Fibroblast of the conjunctiva (primary cell): ENCODE measurements at regions not wholly inside any gene's neighbourhood (a gene's known extent, or its start where the extent isn't known, plus 50 kb on each side); places are given as distances from the start of the nearest gene placed in this dataset.
"Not testable (repeated sequence)": the region's sequence is repeated elsewhere in the genome, so short reads cannot be mapped to it uniquely, and the experiment has no call there.

Source experiments
- DNase-seq: peaks from one replicate; pipeline ENCODE4 v3.0.0-alpha.2; 2010; ENCODE audit warnings: low read depth

DNA sequence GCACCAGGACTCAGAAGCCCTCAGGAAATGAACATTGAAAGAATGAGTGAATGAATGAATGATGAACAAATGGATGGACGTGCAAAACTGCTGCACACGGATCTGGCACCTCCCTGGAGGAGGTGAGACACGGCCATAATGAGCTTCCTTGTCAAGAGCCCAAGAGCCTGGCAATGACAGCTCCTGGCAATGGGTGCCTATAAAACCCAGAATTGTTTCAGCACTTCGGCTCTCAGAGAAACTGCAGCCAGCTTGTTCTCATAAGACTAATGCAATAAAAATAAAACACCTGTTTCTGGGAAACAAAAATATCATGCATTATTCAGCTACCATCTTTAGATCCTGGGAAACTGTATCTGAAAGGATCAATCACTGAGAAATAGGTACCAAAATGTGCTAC is 200.5 kb upstream of the SFSWAP start:
- no peak for DNase-seq

DNA sequence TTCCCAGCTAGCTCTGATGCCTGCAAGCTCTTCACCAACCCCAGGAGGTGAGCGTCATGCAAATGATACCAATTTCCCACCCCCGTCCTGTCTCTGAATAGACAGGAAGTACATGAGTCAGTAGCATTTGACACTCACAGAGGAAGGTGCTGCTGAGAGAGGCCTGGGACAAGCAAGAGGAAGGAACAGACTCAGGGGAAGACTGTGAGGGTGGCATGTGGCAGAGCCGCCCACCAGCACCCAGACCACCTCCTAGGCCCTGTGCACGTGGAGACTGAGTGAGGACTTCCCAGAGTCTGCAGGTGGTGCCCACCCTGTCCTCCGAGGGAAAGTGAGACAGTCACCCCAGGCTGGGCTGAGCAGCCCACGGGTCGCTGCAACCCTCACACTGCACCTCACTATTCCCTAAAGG is 199.5 kb upstream of the SFSWAP start:
- DNase-seq: no peak

DNA sequence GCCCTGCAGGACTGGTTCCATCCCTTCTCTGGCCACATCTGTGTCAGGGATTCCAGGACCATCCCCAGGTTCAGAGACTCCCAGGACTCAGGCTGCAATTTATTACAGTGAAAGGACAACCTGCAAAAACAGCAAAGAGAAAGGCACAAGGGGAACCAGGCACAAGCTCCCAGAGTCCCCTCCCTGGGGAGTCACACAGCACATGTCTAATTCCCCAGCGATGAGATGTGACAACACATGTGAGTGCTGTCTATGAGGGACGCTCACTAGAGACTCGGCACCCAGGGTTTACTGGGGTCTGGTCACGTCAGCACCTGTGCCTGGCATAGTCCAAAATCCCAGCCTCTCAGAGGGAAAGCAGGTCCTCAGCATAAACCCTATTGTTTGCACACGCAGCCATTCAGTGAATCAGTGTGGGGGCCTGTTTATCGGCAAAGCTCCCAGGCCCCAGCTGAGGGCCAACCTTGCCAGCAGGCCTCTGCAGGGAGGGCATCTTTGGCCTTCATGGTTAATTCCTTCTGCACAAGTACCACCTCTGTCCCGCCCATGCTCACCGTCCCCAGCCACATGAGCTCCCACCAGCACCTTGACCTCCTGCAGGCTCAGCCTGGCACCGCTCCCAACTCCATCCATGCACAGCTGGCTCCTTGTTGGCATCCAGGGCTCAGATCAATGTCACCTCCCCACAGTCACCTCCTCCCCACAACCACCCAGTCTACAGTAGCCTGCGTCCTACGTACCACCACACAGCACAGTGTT is 198.9 kb upstream of the SFSWAP start:
- DNase-seq: no peak

DNA sequence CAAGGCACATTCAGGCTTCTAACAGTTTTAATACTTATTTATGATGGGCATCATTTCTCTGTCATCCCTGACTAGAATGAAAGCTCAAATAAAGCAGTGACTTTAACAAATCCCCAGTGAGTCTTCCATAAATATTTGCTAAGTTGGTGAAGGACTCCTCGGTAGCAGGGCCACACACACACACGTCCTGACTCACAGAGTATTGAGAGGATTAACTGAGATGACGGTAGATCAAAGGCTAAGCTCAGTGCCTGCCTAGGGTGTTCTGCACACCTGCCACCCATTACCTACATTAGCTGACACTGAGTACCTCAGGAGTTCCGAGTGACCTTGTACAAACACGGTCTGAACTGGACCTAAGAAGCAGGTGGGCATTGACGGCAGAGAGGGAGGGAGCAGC is 197.3 kb upstream of the SFSWAP start:
- DNase-seq: no peak

DNA sequence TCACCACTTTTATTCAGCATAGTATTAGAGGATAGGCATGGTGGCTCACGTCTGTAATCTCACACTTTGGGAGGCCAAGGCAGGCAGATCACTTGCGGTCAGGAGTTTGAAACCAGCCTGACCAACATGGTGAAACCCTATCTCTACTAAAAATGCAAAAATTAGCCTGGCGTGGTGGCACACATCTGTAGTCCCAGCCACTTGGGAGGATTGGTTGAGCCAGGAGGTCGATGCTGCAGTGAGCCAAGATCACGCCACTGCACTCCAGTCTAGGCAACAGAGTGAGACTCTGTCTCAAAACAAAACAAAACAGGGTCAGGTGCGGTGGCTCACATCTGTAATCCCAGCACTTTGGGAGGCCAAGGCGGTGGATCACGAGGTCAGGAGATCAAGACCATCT is 190.3 kb upstream of the SFSWAP start:
- not testable (repeated sequence) for DNase-seq

DNA sequence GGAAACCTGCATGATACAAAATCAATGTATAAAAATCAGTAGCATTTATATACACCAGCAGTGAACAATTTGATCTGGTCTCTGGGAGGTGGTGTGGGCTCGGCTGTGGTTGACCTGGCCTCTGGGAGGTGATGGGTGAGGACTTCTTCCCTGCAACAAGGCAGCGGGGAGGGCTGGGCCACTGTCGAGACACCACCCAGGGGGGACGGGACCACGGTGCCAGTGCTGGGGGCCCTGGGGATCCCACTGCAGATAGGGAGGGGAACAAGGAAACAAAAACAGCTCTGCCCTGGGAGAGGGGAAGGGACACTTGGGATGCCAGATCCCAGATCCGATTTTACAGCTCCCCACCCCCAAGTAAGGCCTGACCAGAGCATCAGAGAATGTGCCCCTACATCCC is 189.6 kb upstream of the SFSWAP start:
- no peak for DNase-seq

DNA sequence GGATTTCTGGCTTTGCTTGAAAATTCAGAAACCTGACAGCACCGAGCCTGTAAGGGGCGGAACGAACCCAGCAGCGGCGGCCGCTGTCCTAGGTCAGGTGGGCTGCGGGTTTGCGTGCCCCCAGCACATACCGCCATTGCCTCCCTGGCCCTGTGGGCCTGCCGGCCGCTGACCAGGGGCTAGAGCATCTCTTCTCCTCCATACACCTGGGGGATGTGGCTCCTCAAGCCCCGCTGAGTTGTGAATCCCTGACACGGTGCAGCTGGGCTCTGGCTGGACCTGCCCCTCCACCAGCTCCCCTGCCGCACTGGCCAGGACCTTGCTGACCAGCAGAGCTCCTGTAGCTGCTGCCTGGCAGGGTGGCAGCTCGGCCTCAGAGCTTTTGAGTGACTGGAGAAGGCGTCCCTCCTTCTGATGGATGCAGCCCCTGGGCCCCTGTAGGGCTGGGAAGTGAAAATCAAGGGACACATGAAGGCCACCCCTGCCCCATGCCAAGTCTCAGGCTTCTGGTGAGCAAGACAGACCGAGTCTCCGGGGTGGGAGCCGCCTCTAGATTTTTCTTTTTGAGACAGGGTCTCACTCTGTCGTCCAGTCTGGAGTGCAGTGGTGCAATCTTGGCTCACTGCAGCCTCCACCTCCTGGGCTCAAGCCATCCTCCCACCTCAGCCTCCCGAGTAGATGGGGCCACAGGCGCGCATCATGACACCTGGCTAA is 184.9 kb upstream of the SFSWAP start:
- no peak for DNase-seq

DNA sequence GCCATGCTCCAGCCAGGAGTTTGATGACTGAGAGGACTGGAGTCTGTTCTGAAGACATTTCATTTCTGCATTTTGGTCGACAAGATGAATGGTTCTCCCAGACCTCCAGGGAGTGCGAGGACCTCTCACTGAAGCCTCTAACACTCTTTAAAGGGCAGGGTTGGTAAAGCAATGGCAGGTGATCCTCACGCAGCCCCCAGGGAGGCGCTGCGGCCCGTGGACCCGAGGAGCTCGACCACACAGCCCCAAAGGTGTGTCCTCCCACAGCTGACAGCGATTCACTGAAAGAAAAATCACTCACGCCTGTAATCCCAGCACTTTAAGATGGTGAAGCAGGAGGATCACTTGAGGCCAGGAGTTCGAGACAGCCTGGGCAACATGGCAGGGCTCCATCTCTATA is 183.8 kb upstream of the SFSWAP start:
- no peak for DNase-seq

DNA sequence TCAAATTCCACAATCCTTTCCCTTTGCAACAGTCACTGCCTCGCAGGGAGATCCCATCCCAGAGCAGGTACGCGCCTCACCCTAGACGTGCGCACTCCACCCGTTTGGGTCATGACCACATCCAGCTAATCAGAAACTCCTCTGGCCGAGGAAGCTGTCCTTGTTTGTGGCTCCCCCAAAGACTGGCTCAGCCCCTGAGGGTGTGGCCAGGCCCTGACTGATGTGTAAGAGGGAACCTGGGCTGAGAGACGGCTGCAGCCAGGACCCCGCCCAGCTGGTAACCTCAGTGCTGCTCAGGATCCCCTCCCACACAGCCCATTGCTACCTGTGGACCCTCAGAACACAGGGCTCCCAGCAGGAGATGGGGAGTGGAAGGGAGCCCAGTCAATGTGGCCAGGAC is 183.2 kb upstream of the SFSWAP start:
- no peak for DNase-seq

DNA sequence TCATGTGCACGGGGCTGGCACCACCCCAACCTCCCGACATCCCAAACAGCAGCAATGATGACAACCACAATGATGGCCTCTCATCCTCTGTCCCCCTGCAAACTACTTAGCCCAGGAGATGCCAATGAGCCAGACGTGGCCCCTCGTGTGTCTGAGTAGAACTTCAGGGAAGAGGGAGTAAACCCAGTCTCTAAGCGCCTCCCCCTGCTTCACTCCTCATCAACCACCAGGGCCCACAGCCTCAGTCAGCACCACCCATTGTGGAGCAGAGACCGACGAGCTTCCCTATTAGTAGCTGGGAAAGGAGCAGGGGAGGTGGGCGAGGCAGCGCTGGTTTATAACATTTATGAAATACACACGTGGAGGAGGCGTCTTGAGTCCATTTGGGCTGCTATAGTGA is 182.7 kb upstream of the SFSWAP start:
- DNase-seq: no peak

DNA sequence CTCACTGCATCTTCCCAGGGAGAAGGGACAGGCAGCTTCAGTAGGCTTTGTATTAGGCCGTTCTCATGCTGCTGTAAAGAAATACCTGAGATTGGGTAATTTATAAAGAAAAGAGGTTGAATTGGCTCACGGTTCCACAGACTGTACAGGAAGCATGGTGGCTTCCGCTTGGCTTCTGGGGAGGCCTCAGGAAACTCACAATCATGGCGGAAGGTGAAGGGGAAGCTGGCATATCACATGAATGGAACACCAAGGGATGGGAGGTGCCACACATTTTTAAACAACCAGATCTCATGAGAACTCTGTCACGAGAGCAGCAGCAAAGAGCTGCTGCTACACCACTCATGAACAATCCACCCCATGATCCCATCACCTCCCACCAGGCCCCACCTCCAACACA is 182.2 kb upstream of the SFSWAP start:
- no peak for DNase-seq

DNA sequence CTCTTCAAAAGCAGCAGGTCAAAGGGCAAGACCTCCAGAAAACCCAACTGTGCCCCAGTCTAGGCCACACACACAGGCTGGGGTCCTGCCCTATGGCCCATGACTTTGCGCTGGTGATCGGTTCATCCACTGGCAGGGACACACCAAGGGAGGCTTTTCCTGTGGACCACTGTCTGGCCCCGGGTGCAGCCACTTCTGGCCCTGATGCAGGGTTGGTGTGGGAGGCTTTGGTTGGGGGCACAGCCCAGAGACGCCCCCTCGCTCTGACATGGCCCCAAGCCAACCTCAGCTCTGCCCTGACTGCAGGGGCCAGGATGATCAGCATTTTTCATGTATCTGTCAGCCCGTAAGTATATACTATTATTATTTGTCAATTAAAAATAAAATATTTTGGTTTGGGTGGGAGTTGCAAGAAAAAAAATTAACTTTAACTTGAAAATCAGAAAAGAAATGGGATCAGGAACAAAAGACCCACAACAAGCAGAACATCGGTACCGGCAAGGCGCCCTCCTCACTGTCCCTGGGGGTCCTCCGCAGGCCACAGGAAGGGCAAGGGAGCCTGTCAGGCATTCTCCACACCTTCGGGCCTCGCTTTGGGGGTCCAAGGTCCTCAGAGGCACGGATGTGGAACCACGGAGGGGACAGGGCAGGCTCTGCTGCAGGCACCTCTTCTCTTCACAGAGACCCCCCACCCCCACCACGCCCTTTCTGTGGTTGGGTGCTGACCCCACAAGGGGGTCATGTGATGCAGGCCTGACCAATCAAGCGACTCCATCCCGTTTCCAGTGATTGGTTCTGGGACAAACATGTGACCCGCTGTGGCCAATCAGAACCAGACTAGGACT is 181.5 kb upstream of the SFSWAP start:
- DNase-seq: no peak

DNA sequence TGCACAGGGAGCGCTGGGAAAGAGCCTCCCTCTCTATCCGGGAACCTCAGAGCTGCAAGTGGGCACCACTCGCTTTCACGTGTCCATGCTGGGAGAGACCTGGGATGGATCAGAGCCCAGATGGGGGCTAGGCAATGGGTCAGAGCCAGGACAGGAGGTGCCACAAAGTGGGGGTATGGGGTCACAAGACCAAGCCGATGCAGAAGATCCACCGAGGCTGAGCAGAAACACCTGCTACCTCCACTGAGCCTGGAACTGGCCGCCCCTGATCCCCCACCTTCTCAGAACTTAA is 180.9 kb upstream of the SFSWAP start:
- no peak for DNase-seq

DNA sequence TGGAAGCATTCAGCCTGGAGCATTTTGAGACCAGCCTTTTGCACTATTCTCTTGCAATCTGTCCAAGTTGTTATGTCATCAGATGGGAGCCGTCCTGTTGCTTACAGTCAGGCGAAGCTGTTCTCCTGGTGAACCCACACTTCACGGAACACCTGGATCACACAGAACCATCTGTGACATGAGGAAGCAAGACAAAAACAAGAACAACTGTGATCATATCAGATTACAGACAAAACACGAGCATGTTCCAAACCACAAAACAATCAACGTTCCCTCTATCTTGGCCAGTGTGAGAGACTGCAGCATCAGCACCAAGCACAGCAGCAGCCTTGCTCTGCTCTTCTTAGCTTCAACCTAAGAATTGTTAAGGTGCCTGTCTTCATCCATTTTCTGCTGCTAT is 180.5 kb upstream of the SFSWAP start:
- no peak for DNase-seq

DNA sequence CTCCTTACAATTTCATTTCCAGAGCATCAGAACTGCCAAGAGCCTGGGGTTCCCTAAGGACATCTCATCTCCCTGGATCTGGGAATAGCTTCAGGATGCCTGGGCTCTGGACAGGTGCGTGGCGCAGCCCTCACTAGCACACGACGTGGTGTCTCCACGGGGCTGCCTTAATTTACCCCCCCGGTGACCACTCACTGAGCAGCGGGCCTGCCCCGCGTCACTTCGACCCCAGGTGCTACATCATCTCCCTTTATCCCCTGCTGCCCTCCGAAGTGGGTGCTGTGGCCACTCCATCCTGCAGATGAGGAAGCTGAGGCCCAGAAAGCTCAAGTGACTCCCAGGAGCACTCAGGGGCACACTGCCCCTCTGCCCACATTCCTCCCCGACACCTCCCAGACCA is 177.8 kb upstream of the SFSWAP start:
- no peak for DNase-seq

DNA sequence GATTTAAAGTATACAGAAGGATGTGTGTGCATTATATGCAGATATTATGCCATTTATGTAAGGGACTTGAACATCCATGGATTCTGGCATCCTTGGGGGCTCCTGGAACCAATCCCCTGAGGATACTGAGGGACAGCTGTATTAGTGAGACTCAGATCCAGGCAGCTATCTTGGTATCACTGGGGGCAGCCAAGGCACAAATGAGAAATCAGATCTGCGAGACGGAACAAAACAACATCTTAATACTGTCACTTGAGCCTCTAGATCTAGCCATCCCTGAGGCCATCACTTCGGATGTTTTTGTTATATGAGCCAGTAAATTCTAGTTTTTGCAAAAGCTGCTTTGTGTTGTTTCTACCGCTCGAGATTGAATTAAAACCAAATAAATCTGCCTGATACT is 175.1 kb upstream of the SFSWAP start:
- no peak for DNase-seq

DNA sequence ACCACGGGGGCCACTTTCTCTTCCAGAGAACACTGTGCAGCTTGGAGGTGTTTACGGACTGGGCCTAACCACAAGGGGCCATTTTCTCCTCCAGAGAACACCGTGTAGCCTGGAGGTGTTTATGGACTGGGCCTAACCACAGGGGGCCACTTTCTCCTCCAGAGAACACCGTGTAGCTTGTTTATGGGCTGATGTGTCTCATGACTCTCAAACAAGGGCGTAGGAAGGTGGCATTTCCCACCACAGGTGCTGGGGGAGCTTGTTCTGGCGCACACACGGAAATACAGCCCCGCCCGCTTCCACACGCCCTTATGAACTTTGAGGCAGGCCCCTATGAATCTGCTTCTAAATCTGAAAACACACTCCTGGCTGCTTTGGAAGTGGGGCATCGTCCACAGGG is 174.6 kb upstream of the SFSWAP start:
- DNase-seq: no peak

DNA sequence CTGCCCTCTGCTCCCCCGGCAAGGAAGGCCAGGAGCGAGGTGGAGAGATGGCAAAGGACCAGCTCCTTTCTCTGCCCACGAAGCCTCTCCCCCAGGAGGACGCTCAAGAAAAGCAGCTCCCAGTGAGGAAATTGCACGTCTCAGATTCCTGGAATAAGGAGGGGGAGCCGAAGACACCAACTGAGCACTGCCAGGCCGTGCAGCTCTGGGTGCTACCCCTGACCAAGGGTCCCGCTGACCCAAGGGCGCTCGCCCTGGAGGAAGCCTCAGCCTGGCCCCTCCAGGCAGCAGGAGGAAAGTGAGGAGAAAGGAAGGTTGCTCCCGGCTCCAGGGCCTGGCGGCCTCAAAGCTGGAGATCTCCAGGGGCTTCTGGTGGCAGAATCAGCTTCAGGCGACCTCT is 174.1 kb upstream of the SFSWAP start:
- DNase-seq: no peak

DNA sequence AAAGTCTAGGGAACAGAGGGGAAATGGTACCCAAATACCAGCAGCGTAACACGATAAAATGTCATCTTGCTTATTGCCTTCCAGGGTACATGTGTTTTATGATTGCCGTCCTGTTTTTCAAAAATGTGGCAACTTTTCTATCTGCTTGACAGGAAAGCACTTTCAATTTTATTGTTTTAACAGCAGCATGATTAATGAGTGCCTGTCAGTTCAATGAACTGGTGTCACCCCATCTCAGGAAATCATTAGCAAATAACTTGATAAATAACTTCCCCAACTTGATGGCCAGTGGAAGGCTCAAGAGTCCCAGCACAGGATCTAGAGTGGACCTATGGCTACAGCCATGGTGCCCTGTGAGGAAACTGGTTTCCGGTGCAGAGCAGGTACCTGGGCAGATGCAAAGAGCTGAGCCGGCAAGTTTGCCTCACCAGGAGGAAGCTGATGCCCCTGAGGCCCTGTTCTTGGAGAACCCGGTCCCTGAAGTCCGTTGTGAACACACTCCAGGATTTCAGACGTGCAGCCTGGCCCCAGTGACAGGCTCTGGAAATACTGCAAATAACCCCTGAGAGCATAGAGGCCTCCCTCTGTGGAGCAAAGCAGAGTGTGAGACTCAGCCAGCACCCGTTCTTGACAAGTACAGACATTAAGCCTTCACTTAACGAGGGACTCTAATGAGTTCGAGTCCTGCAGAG is 173.5 kb upstream of the SFSWAP start:
- DNase-seq: no peak

DNA sequence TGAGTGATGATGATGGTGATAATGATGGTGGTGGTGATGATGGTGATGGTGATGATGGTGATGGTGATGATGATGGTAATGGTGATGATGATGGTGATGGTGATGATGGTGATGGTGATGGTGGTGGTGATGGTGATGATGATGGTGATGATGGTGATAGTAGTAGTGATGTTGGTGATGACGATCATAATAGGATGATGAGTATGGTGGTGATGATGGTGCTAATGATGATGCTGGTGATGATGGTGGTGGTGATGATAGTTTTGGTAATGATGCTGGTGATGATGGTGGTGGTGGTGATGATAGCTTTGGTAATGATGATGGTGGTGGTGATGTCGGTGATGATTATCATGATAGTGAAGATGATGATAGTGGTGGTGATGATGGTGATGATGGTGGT is 171.5 kb upstream of the SFSWAP start:
- no peak for DNase-seq

DNA sequence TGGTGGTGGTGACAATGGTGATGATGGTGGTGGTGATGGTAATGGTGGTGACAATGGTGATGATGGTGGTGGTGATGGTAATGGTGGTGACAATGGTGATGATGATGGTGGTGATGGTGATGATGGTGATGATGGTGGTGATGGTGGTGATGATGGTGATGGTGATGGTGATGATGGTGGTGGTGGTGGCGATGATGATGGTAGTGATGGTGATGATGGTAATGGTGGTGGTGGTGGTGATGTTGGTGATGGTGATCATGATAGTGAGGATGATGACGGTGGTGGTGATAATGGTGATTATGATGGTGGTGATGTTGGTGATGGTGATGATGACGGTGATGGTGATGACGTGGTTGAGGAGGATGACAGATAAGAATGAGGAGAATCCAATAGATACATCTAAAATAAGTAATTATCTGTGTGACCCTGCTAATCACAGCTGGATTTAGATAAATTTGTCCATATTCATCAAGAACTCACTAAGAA is 170.7 kb upstream of the SFSWAP start:
- no peak for DNase-seq

DNA sequence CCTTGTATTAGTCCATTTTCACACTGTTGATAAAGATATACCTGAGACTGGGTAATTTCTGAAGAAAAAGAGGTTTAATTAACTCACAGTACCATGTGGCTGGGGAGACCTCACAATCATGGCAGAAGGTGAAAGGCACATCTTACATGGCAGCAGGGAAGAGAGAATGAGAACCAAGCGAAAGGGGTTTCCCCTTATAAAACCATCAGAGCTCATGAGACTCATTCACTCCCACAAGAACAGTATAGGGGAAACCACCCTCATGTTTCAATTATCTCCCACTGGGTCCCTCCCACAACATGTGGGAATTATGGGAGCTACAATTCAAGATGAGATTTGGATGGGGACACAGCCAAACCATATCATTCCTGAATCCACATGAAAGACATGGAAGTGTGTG is 169.4 kb upstream of the SFSWAP start:
- not testable (repeated sequence) for DNase-seq
